Retinal pigment epithelial cell (primary cell): ENCODE measurements at regions not wholly inside any gene's neighbourhood (a gene's known extent, or its start where the extent isn't known, plus 50 kb on each side); places are given as distances from the start of the nearest gene placed in this dataset.
"Not testable (repeated sequence)": the region's sequence is repeated elsewhere in the genome, so short reads cannot be mapped to it uniquely, and the experiment has no call there.

Source experiments
- DNase-seq: peaks from one replicate; pipeline ENCODE4 v3.0.0-alpha.2; 2010; ENCODE audit warnings: low read depth
- H3K4me3 ChIP-seq: 2 replicates; pipeline ENCODE4 v1.5.1; 2011; ENCODE audit warnings: mild to moderate bottlenecking, low read length, control low read depth, moderate library complexity
- TF ChIP-seq, protein P1 (sequence below): conservative IDR thresholded peaks from 2 replicates; pipeline ENCODE4 v1.5.1; 2011; ENCODE audit warnings: low read depth, low read length, control low read depth, inconsistent platforms

GRCh38 chr7:69243016-69243415, 355.3 kb upstream of the AUTS2 start:
- DNase-seq, result no peak
- TF ChIP-seq, protein P1, sequence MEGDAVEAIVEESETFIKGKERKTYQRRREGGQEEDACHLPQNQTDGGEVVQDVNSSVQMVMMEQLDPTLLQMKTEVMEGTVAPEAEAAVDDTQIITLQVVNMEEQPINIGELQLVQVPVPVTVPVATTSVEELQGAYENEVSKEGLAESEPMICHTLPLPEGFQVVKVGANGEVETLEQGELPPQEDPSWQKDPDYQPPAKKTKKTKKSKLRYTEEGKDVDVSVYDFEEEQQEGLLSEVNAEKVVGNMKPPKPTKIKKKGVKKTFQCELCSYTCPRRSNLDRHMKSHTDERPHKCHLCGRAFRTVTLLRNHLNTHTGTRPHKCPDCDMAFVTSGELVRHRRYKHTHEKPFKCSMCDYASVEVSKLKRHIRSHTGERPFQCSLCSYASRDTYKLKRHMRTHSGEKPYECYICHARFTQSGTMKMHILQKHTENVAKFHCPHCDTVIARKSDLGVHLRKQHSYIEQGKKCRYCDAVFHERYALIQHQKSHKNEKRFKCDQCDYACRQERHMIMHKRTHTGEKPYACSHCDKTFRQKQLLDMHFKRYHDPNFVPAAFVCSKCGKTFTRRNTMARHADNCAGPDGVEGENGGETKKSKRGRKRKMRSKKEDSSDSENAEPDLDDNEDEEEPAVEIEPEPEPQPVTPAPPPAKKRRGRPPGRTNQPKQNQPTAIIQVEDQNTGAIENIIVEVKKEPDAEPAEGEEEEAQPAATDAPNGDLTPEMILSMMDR, result no peak
- no peak overlapping the region for H3K4me3 ChIP-seq

GRCh38 chr7:69244701-69245100, 353.6 kb upstream of the AUTS2 start:
- H3K4me3 ChIP-seq, result no peak overlapping the region
- no peak for DNase-seq
- TF ChIP-seq, protein P1, result no peak

DNA sequence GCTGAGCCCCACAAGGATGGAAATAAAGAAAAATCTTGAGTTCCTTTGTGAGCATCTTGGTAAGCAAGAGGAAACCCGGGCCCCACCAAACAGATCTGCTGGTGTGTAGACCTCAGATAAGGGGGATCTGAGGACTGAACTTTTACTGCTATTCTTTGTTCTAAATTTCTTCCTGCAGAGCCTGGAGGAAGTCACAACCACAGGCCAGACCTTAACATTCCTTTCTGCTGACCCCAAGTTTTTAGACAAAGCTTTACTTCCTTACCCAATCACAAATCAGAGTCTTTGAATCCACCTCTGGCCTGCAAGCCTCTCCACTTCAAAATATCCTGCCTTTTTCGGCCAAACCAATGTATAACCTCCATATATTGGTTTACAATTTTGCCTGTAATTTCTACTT, 352.6 kb upstream of the AUTS2 start:
- TF ChIP-seq, protein P1, result no peak
- no peak for DNase-seq
- no peak overlapping the region for H3K4me3 ChIP-seq

GRCh38 chr7:69246758-69247157, 351.5 kb upstream of the AUTS2 start:
- H3K4me3 ChIP-seq, result no peak overlapping the region
- TF ChIP-seq, protein P1, result no peak
- DNase-seq, result no peak

- H3K4me3 ChIP-seq, DNase-seq: not testable (repeated sequence)
Observed at GRCh38 chr7:69248382-69248828, 349.9 kb upstream of the AUTS2 start.

DNA sequence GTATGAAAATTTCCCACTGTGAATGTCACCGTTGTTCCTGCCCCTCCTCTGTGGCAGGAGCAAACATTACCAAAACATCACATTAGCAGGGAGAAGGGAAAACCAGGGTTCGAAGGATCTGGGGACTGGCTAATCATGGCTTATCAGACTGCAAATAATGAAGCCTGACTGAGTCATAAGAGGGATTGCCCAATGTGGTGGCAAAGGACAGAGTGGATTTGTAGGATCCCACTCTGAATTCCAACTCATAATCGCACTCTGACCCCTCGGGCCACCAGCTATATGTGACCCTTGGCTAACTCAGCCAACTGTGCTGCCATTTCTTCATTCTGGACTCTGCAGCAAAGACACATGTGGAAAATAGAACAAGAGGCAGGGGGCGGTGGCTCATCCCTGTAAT, 347.3 kb upstream of the AUTS2 start:
- DNase-seq, result no peak
- TF ChIP-seq, protein P1, result no peak
- no peak overlapping the region for H3K4me3 ChIP-seq

- TF ChIP-seq, protein P1, result no peak
- no peak overlapping the region for H3K4me3 ChIP-seq
- DNase-seq, result no peak
Observed at GRCh38 chr7:69254643-69255042, 343.6 kb upstream of the AUTS2 start.

- DNase-seq, result no peak
- no peak overlapping the region for H3K4me3 ChIP-seq
- TF ChIP-seq, protein P1, result no peak
Observed at GRCh38 chr7:69256634-69257081, 341.6 kb upstream of the AUTS2 start.
